GM10266 (cell line): ENCODE measurements at regions not wholly inside any gene's neighbourhood (a gene's known extent, or its start where the extent isn't known, plus 50 kb on each side); places are given as distances from the start of the nearest gene placed in this dataset.

Source experiments
- DNase-seq: peaks from one replicate; pipeline ENCODE4 v3.0.0; 2012; ENCODE audit errors: extremely low spot score
- CTCF ChIP-seq: IDR thresholded peaks from 2 replicates; pipeline ENCODE4 v1.5.1; 2012; ENCODE audit warnings: mild to moderate bottlenecking, low read depth; ENCODE audit not compliant: control insufficient read depth, insufficient read depth; ENCODE audit errors: missing control alignments

GRCh38 chr5:117681431-117682254 is 1107.0 kb upstream of the SEMA6A start:
- no peak for TF ChIP-seq CTCF
- DNase-seq, result no peak

GRCh38 chr5:117680426-117680825 is 1105.8 kb upstream of the SEMA6A start:
- no peak for TF ChIP-seq CTCF

GRCh38 chr5:117679046-117679445 is 1104.4 kb upstream of the SEMA6A start:
- TF ChIP-seq CTCF, result no peak
- no peak for DNase-seq

More at GRCh38 chr5:117680426-117680825, 1105.8 kb upstream of the SEMA6A start:
- DNase-seq, result no peak

GRCh38 chr5:117675646-117676045 is 1101.0 kb upstream of the SEMA6A start:
- TF ChIP-seq CTCF, result no peak
- DNase-seq, result no peak

GRCh38 chr5:117671551-117671950 is 1096.9 kb upstream of the SEMA6A start:
- no peak for TF ChIP-seq CTCF
- DNase-seq, result no peak

GRCh38 chr5:117667105-117667504 is 1092.5 kb upstream of the SEMA6A start:
- no peak for TF ChIP-seq CTCF
- DNase-seq, result no peak

GRCh38 chr5:117665121-117665520 is 1090.5 kb upstream of the SEMA6A start:
- TF ChIP-seq CTCF, result no peak
- no peak for DNase-seq
